Keratinocyte (primary cell): ENCODE measurements at regions not wholly inside any gene's neighbourhood (a gene's known extent, or its start where the extent isn't known, plus 50 kb on each side); places are given as distances from the start of the nearest gene placed in this dataset.

Experiments used
- DNase-seq: peaks from one replicate; pipeline ENCODE4 v3.0.0-alpha.2; 2011; ENCODE audit warnings: low read depth, missing footprints, low spot score
- FAIRE-seq: peaks from 2 replicates; lab custom pipeline; 2011; peaks lifted over from hg19 to GRCh38; lab: Jason Lieb, UNC
- H2AFZ ChIP-seq: 2 replicates; pipeline ENCODE4 v1.6.0; 2012; ENCODE audit warnings: low read length, control low read depth, inconsistent platforms; ENCODE audit not compliant: control insufficient read depth
- H3K27ac ChIP-seq: 2 replicates; pipeline ENCODE4 v1.5.1; 2011; ENCODE audit warnings: low read length; ENCODE audit not compliant: control insufficient read depth, insufficient read depth
- H3K27me3 ChIP-seq: 3 replicates; pipeline ENCODE4 v1.6.0; 2011; ENCODE audit warnings: low read length; ENCODE audit not compliant: control insufficient read depth, insufficient read depth; ENCODE audit errors: extremely low read depth
- H3K36me3 ChIP-seq, 2 experiments: 2 replicates in 1 of 2; 3 replicates in 1 of 2; pipeline ENCODE4 v1.5.1; 2011; ENCODE audit warnings: low read length in 2 of 2, mild to moderate bottlenecking in 1 of 2; ENCODE audit not compliant: control insufficient read depth in 2 of 2, insufficient read depth in 2 of 2; ENCODE audit errors: extremely low read depth in 1 of 2
- H3K4me1 ChIP-seq: 3 replicates; pipeline ENCODE4 v1.5.1; 2011; ENCODE audit warnings: low read length; ENCODE audit not compliant: control insufficient read depth, insufficient read depth; ENCODE audit errors: extremely low read depth
- H3K4me2 ChIP-seq: 3 replicates; pipeline ENCODE4 v1.6.0; 2011; ENCODE audit warnings: low read depth, low read length; ENCODE audit not compliant: control insufficient read depth, insufficient read depth; ENCODE audit errors: extremely low read depth
- H3K4me3 ChIP-seq, 3 experiments: fragments of 200-600 bp in 1 of 3; sonication (generic) in 1 of 3; 2 replicates in 2 of 3; 3 replicates in 1 of 3; pipeline ENCODE4 v1.5.1; 2011 to 2016; ENCODE audit warnings: low read length in 3 of 3, mild to moderate bottlenecking in 3 of 3, control low read depth in 2 of 3, inconsistent platforms in 1 of 3, low read depth in 1 of 3, mixed read lengths in 1 of 3, mixed run types in 1 of 3, moderate library complexity in 1 of 3; ENCODE audit not compliant: control insufficient read depth in 2 of 3, insufficient read depth in 2 of 3; ENCODE audit errors: extremely low read depth in 1 of 3
- H3K79me2 ChIP-seq: 2 replicates; pipeline ENCODE4 v1.6.0; 2012; ENCODE audit warnings: low read length; ENCODE audit not compliant: control insufficient read depth, insufficient read depth
- H3K9ac ChIP-seq: 3 replicates; pipeline ENCODE4 v1.6.0; 2011; ENCODE audit warnings: low read length; ENCODE audit not compliant: control insufficient read depth, insufficient read depth; ENCODE audit errors: extremely low read depth
- H3K9me1 ChIP-seq: 3 replicates; pipeline ENCODE4 v1.6.0; 2011; ENCODE audit warnings: low read length; ENCODE audit not compliant: control insufficient read depth, insufficient read depth; ENCODE audit errors: extremely low read depth
- H3K9me3 ChIP-seq: 2 replicates; pipeline ENCODE4 v1.5.1; 2012; ENCODE audit warnings: low read depth, low read length; ENCODE audit not compliant: control insufficient read depth
- H4K20me1 ChIP-seq: 3 replicates; pipeline ENCODE4 v1.6.0; 2011; ENCODE audit warnings: low read length; ENCODE audit not compliant: control insufficient read depth, insufficient read depth; ENCODE audit errors: extremely low read depth
- CTCF ChIP-seq, 3 experiments: IDR thresholded peaks in 1 of 3; conservative IDR thresholded peaks in 1 of 3; optimal IDR thresholded peaks in 1 of 3; 2 replicates in 2 of 3; 3 replicates in 1 of 3; pipeline versions ENCODE3 to v1.5.1; 2011; ENCODE audit warnings: low read length in 3 of 3, mild to moderate bottlenecking in 3 of 3, moderate library complexity in 2 of 3, control low read depth in 1 of 3, inconsistent platforms in 1 of 3; ENCODE audit not compliant: insufficient read depth in 2 of 3; ENCODE audit errors: extremely low read depth in 1 of 3
- EZH2 ChIP-seq: IDR thresholded peaks from one replicate; pipeline ENCODE4 v1.6.1; 2012; ENCODE audit warnings: inconsistent platforms, mild to moderate bottlenecking, low read length, moderate library complexity
- dilution Hi-C: fragments of 300-500 bp; cut with MboI; formaldehyde crosslinking; loops from one replicate; pipeline ENCODE4 v1.7.0; 2020; ENCODE audit warnings: low sequenced_read_pairs; ENCODE audit not compliant: extremely low pct_ligation_motif_present

DNA sequence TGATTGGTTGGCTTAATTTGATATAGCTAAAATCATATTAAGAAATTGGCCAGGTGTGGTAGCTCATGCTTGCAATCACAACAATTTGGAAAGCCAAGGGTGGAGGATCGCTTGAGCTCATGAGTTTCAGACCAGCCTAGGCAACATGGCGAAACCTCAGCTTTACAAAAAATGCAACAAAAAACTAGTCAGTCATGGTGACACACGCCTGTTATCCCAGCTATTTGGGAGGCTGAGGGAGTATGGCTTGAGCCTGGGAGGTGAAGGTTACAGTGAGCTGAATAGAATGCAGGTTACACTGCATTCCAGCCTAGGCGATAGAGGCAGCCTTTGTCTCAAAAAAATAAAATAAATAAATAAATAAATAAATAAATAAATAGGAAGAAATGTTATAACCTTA, 1579.6 kb upstream of the SLC10A2 start:
- H3K27me3 ChIP-seq: no peaks in the 10 kb centered on the region
- no peaks in the 10 kb centered on the region for H3K4me1 ChIP-seq
- no peaks in the 10 kb centered on the region for H3K9me1 ChIP-seq
- dilution Hi-C loops: no loop called here
- no peak for DNase-seq
- no peak overlapping the region for H3K27ac ChIP-seq
- H2AFZ ChIP-seq: no peak overlapping the region
- no peak overlapping the region for H3K4me3 ChIP-seq
- no peak overlapping the region for H3K4me2 ChIP-seq
- no peak for TF ChIP-seq EZH2
- TF ChIP-seq CTCF (optimal IDR thresholded peaks at IDR 0.05 in 1 of 3, IDR thresholded peaks at IDR 0.05 in 1 of 3, conservative IDR thresholded peaks at IDR 0.05 in 1 of 3; ENCODE audit: extremely low read depth in 1 of 3, insufficient read depth in 2 of 3, low read length in 3 of 3): no peak
- no peak for FAIRE-seq
- H3K79me2 ChIP-seq: no peaks in the 10 kb centered on the region
- H4K20me1 ChIP-seq: no peaks in the 10 kb centered on the region
- H3K36me3 ChIP-seq: no peaks in the 10 kb centered on the region
- H3K9me3 ChIP-seq: no peaks in the 10 kb centered on the region
- H3K9ac ChIP-seq: no peak overlapping the region

DNA sequence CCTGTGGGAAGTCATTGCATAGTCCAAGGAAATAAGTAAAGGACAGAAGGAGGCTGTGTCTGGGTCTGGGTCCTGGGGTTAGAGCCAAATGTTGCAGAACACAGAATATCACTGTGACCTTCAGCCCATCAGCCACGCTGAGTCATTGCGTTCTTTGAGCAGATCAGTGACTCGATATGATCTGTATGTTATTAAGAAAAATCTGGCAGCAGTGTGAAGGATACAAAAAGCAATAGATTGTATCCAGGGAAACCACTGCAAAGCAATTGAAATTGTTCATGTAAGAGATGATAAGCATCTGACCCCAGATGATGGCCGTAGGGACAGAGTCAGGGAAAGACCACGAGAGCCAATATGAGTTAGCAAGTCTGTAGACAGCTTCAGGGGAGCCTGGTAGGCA, 1575.1 kb upstream of the SLC10A2 start:
- no peak for FAIRE-seq
- dilution Hi-C loops: no loop called here
- no peak for DNase-seq
- H4K20me1 ChIP-seq: no peaks in the 10 kb centered on the region
- no peaks in the 10 kb centered on the region for H3K9me1 ChIP-seq
- H3K4me3 ChIP-seq: no peak overlapping the region
- H3K9ac ChIP-seq: no peak overlapping the region
- H3K27me3 ChIP-seq: no peaks in the 10 kb centered on the region
- no peak for TF ChIP-seq EZH2
- H3K4me2 ChIP-seq: no peak overlapping the region
- no peaks in the 10 kb centered on the region for H3K9me3 ChIP-seq
- no peaks in the 10 kb centered on the region for H3K79me2 ChIP-seq
- no peak overlapping the region for H3K27ac ChIP-seq
- H3K4me1 ChIP-seq: no peaks in the 10 kb centered on the region
- no peaks in the 10 kb centered on the region for H3K36me3 ChIP-seq
- H2AFZ ChIP-seq: no peak overlapping the region

GRCh38 chr13:104635879-104636278, 1569.7 kb upstream of the SLC10A2 start:
- Histone ChIP-seq H3K9me1 (no peaks in the 10 kb centered on the region), H3K27me3 (no peaks in the 10 kb centered on the region), H2AFZ (no peak overlapping the region), H3K4me2 (no peak overlapping the region), H3K4me3 (no peak overlapping the region), H3K27ac (no peak overlapping the region), H4K20me1 (no peaks in the 10 kb centered on the region), H3K79me2 (no peaks in the 10 kb centered on the region), H3K9me3 (no peaks in the 10 kb centered on the region), H3K36me3 (no peaks in the 10 kb centered on the region), H3K9ac (no peak overlapping the region), H3K4me1 (no peaks in the 10 kb centered on the region)
- no peak for TF ChIP-seq CTCF (optimal IDR thresholded peaks at IDR 0.05 in 1 of 3, IDR thresholded peaks at IDR 0.05 in 1 of 3, conservative IDR thresholded peaks at IDR 0.05 in 1 of 3; ENCODE audit: extremely low read depth in 1 of 3, insufficient read depth in 2 of 3, low read length in 3 of 3)
- TF ChIP-seq EZH2: no peak
- DNase-seq (no peak), FAIRE-seq (no peak)
- dilution Hi-C loops: no loop called here
